ENCODE measurements at regions not wholly inside any gene's neighbourhood (a gene's known extent, or its start where the extent isn't known, plus 50 kb on each side); places are given as distances from the start of the nearest gene placed in this dataset.
"Not testable (repeated sequence)": the region's sequence is repeated elsewhere in the genome, so short reads cannot be mapped to it uniquely, and the experiment has no call there.

DNA sequence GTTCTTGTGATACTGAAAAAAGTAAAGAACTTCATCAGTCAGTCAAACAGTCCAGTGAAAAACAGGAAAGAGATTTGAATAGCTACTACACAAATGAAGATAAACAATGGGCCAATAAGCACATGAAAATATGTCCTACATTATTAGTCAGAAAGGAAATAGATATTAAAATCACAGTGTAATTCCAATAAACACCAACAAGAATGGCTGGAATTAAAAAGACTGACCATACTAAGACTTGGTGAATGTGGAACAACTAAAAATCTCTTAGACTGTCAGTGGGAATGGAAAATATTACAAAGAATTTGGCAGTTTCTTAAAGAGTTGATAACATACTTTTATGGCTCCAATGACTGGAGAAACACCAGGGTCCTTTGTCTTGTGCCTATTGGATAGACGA lies 241.8 kb upstream of the USP24 start:
- no peak for DNase-seq (ENCODE audit: low read depth)

DNA sequence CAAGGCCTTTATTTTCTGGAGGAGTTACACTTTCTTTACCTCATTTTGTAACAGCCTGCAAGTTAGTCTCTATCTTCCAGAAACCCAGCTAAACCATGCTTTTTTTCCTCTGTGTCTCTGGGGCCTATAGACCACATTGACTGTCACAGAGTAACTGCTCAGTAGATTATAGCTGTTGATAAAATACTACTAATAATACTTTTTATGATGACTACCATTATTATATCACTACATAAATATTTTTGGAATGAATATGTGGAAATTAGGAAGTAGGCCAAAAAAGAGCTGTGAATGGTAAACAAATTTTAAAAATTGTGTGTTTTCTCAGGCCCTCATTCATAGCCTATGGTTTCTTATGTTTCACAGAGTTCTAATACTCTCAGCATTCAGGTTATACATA lies 233.1 kb upstream of the USP24 start:
- DNase-seq (ENCODE audit: low read depth) = peak; percentile 45

DNA sequence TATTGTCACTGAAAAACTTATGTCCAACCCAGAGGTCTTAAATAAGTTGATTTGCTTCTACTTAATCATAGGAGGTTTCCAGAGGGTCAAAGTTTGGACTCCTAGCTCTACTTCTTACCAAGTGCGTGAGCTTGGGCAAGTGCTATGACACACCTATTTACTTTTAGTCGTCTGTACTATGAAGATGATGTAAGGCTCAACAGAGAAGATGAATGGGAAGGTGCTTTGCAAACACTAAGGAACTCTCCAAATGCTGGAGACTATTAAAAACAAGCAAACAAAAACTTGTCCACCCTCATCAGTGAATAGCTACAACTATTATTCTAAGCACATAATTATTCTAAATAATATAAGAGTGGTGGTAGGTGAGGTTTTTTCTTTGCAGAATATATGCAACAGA lies 232.3 kb upstream of the USP24 start:
- peak; percentile 56 for DNase-seq (ENCODE audit: low read depth)

GRCh38 chr1:55446351-55446750 lies 231.2 kb upstream of the USP24 start:
- DNase-seq (ENCODE audit: low read depth) = peak; percentile 65

DNA sequence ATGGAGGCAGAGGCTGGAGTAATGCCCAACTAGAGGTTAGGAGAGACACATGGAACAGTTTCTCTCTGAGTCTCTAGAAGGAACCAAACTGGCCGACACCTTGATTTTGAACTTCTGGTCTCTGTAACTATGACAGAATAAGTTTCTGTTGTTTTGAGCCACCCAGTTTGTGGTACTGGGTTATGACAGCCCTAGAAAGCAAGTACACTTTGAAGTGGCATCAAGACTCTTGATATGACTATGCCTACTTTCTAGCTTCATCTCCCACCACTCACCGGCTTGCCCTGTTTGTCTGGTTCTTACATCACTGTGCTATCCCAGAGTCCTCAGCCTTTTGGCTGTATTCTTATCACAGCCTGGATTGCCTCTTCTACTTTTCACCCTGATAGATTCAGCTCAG lies 230.3 kb upstream of the USP24 start:
- DNase-seq (ENCODE audit: low read depth) = no peak

DNA sequence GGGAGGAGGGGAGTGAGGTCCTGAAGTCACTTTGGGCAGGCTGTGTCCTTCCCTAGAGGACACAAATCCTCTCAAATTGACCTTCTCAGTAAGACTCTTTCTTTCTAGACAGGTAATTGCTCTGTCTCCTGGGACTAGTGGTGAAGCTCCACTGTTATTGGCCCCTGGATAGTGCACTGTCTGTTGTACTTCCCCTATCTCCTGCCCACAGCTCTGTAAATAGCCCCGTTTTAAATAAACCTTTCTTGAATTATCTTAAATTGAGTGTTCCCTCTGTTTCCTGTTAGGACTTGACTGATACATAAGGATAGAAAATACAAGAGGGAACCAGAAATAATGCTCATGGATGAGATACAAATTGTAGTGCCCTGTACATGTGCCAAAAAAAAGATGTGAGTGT lies 229.5 kb upstream of the USP24 start:
- DNase-seq (ENCODE audit: low read depth) = no peak

GRCh38 chr1:55443175-55443915 lies 228.2 kb upstream of the USP24 start:
- peak; percentile 99 for DNase-seq (ENCODE audit: low read depth)

GRCh38 chr1:55441489-55441888 lies 226.3 kb upstream of the USP24 start:
- no peak for DNase-seq (ENCODE audit: low read depth)

DNA sequence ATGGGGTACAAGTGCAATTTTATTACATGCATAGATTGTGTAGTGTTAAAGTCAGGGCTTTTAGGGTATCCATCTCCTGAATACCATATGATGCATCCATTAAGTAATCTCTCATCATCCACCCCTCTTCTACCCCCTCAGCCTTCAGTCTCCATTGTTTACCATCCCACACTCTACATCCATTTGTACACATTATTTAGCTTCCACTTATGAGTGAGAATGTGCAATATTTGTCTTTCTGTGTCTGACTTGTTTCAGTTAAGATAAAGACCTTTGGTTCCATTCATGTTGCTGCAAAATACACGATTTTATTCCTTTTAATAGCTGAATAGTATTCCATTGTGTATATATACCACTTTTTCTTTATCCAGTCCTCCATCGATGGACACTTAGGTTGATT lies 222.5 kb upstream of the USP24 start:
- no peak for DNase-seq (ENCODE audit: low read depth)

GRCh38 chr1:55430720-55431119 lies 215.6 kb upstream of the USP24 start:
- DNase-seq (ENCODE audit: low read depth) = not testable (repeated sequence)

DNA sequence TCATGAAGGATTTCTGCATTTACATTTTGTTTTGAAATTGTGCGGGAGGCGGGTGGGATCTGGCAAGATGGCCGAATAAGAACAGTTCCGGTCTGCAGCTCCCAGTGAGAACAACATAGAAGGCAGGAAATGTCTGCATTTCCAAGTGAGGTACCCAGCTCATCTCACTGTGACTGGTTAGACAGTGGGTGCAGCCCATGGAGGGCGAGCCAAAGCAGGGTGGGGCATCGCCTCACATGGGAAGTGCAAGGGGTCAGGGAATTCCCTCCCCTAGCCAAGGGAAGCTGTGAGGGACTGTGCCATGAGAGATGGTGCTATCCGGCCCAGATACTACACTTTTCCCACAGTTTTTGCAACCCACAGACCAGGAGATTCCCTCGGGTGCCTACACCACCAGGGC lies 215.0 kb upstream of the USP24 start:
- not testable (repeated sequence) for DNase-seq (ENCODE audit: low read depth)

- peak; percentile 100 for DNase-seq (ENCODE audit: low read depth)
Measured at GRCh38 chr1:55428944-55429931, 214.1 kb upstream of the USP24 start.

DNA sequence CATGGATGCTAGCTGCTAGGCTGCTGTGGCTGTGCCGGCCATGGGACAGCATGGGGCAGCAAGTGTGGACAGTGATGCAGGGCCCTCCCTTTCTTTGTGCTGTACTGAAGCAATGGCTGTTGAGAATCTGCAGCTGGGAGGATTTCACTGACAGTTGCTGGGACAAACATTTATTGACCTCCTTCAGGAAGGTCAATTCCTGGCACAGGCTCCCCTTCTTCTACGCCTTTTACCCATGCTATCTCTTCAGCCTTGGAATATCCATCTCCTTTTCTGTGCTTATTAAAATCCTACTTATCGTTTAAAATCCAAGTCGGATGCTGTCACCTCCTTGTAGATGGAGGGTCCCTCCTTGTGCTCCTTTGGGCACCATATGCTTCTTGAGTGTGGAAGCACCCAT lies 213.1 kb upstream of the USP24 start:
- no peak for DNase-seq (ENCODE audit: low read depth)

GRCh38 chr1:55427606-55428005 lies 212.4 kb upstream of the USP24 start:
- DNase-seq (ENCODE audit: low read depth) = no peak

GRCh38 chr1:55426619-55427018 lies 211.5 kb upstream of the USP24 start:
- DNase-seq (ENCODE audit: low read depth) = peak; percentile 11

GRCh38 chr1:55426156-55426555 lies 211.0 kb upstream of the USP24 start:
- DNase-seq (ENCODE audit: low read depth) = no peak

DNA sequence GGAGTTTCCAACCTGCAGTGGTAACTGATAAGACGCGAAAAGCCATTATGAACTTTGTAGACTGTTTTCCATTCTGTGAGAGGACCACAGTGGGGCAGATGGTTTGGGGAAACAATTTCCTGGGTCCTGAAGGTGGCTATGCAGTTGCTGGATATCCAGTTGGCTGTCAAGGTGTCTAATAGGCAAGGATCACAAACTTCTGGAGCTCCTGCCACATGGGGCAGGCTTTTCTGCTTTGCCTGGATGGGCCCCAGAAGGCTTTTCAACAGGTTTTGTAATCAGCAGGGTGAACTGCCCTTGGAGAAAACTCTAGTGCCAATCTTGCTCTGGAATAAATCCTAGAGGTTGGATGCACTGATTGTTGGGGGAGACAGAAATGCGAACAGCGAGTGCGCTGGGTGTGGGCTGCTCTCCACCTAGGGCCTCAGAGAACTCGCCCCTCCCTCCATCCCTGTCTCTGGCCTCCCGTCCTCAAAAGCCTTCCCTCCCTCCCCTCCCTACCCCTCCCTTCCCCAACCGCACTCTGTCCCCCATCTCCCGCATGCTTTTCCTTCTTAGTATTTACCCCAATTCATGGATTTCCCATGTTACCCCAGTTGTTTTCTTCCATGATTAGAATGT lies 210.3 kb upstream of the USP24 start:
- DNase-seq (ENCODE audit: low read depth) = no peak

DNA sequence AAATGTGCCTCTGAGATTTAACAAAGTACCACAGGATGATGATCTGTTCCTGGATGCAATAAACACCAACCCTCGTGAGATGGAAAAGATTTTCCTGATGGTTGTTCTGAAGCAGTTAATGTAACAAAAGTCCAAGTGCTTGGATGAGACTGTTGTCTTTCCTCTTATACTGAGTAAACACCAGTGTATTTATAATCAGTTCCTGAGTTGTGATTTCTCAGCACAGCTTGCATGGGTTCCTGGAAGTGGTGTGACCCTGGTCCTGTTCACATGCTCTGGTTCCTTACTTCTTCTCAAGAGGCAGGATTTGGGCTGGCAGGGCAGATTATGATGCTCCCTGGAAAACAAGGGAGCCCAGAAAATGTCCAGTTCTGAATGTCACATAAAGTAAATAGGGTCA lies 208.2 kb upstream of the USP24 start:
- no peak for DNase-seq (ENCODE audit: low read depth)

GRCh38 chr1:55420929-55421716 lies 206.0 kb upstream of the USP24 start:
- DNase-seq (ENCODE audit: low read depth) = peak; percentile 69

GRCh38 chr1:55420026-55420425 lies 204.9 kb upstream of the USP24 start:
- DNase-seq (ENCODE audit: low read depth) = no peak

DNA sequence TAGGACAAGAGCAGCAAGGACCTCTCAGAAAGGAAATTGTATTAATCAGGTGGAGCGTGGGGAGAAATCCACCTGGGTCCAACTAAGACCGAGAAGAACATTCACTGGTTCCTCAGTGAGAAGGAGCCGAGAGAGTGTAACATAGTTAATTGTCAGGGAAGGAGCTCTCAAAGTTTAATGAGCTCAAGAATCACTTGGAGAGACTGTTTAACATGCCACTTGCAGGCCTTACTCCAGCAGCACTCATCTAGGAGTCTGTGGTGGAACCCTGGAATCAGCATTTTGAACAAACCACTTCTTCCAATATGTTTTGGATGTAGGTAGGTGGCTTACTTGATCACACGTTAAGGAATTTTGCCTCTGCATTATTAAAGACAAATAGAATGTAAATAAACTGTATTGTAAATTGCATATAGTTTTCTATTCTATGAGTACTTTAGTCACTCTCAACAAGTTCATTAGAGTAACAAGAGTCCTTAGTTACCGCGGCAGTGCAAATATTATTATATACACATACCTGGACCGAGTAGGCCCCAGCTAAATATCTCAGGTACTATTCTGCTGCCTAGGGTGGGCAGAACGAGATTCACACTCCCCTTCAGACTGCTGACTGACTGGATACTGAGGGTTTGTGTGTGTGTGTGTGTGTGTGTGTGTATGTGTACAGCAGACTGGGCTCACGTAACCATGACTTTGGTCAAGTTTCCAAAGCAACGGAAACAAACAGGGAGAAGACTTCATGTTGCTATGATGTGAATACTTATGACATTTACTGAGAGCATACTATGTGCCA lies 203.2 kb upstream of the USP24 start:
- no peak for DNase-seq (ENCODE audit: low read depth)

Measured in ELR (cell line).